Esophagus squamous epithelium (tissue), 5 donors: ENCODE measurements at regions not wholly inside any gene's neighbourhood (a gene's known extent, or its start where the extent isn't known, plus 50 kb on each side); places are given as distances from the start of the nearest gene placed in this dataset.

Experiments used
- DNase-seq: peaks from one replicate; lab custom pipeline; 2025; lab: John Stamatoyannopoulos, UW
- H3K27ac ChIP-seq, 4 donors: fragments of 200-600 bp; sonication (generic); one replicate each; pipeline ENCODE4 v1.5.1; 2016 to 2019; ENCODE audit warnings: mild to moderate bottlenecking in 1 of 4
- H3K27me3 ChIP-seq, 4 donors: fragments of 200-600 bp; sonication (generic); 1 replicate in 3 of 4; 2 replicates in 1 of 4; pipeline versions ENCODE4 v1.5.1 to v1.6.0; 2017 to 2021; ENCODE audit warnings: antibody characterized with exemption in 1 of 4
- H3K36me3 ChIP-seq, 3 donors: fragments of 200-600 bp; sonication (generic); one replicate each; pipeline ENCODE4 v1.5.1; 2016 to 2019
- H3K4me1 ChIP-seq, 3 donors: fragments of 200-600 bp; sonication (generic); one replicate each; pipeline ENCODE4 v1.5.1; 2017 to 2019
- H3K4me3 ChIP-seq, 4 donors: fragments of 200-600 bp; sonication (generic); 1 replicate in 3 of 4; 2 replicates in 1 of 4; pipeline ENCODE4 v1.5.1; 2016 to 2019; ENCODE audit warnings: mild to moderate bottlenecking in 2 of 4, moderate library complexity in 1 of 4
- H3K9me3 ChIP-seq, 3 donors: fragments of 200-600 bp; sonication (generic); one replicate each; pipeline ENCODE4 v1.5.1; 2016 to 2019
- POLR2A ChIP-seq, 4 donors: fragments of 450-650 bp; IDR thresholded peaks; one replicate each; pipeline ENCODE4 v1.6.1; 2017; ENCODE audit warnings: antibody characterized with exemption in 4 of 4, mild to moderate bottlenecking in 4 of 4, moderate library complexity in 3 of 4
- WGBS, 2 donors: methylation state at CpG; one replicate each; pipeline ENCODE4 v1.1.5; 2018; 5-methylcytosine and 5-hydroxymethylcytosine counted together
- intact Hi-C: fragments of 100-400 bp; cut with DNase I; formaldehyde crosslinking; loops from one replicate; pipeline ENCODE4 v1.15.0; 2022
- small RNA-seq, 4 donors: library from RNA; depleted of rRNA; stranded (forward); fragments of <200 nt; gene quantifications; one replicate each; pipeline ENCODE3, GENCODE V24; 2016
- TF ChIP-seq, protein P1 (sequence below), 6 experiments: fragments of 450-650 bp in 4 of 6; fragments of 200-600 bp in 2 of 6; sonication (generic) in 2 of 6; IDR thresholded peaks; one replicate each; pipeline ENCODE4 v1.5.1; 2016 to 2019; ENCODE audit warnings: antibody characterized with exemption in 6 of 6, mild to moderate bottlenecking in 4 of 6, moderate library complexity in 4 of 6
- donor health status: DM: yes; HTN: yes; CAD: no.

DNA sequence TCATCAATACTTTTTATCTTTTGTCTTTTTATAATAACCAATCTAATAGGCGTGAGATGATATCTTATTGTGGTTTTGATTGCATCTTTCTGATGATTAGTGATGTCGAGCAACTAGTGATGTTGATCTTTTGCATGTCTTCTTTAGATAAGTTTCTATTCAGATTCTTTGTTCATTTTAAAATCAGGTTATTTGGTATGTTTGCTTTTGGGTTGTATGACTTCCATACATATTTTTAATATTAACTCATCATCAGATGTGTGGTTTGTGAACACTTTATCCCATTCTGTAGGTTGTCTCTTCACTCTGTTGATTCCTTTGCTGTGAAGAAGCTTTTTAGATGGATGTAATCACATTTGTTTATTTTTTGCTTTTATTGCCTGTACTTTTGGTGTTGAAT lies 295.8 kb downstream of the BCKDHB start:
- TF ChIP-seq, protein P1, sequence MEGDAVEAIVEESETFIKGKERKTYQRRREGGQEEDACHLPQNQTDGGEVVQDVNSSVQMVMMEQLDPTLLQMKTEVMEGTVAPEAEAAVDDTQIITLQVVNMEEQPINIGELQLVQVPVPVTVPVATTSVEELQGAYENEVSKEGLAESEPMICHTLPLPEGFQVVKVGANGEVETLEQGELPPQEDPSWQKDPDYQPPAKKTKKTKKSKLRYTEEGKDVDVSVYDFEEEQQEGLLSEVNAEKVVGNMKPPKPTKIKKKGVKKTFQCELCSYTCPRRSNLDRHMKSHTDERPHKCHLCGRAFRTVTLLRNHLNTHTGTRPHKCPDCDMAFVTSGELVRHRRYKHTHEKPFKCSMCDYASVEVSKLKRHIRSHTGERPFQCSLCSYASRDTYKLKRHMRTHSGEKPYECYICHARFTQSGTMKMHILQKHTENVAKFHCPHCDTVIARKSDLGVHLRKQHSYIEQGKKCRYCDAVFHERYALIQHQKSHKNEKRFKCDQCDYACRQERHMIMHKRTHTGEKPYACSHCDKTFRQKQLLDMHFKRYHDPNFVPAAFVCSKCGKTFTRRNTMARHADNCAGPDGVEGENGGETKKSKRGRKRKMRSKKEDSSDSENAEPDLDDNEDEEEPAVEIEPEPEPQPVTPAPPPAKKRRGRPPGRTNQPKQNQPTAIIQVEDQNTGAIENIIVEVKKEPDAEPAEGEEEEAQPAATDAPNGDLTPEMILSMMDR (IDR thresholded peaks at IDR 0.05), result no peak
- TF ChIP-seq POLR2A (IDR thresholded peaks at IDR 0.05), result no peak
- 86 to 95% methylated on average over 2 of the region's 2 CpGs for WGBS, 2 donors
- Histone ChIP-seq H3K27me3 (no peaks in the 10 kb centered on the region), H3K4me1 (no peaks in the 10 kb centered on the region), H3K4me3 (no peak overlapping the region), H3K36me3 (no peaks in the 10 kb centered on the region), H3K9me3 (peaks cover 0 to 4% (median 4%) of the 10 kb centered on the region in 3 donors), H3K27ac (no peak overlapping the region)
- intact Hi-C loops, result no loop called here
- DNase-seq, result no peak

Small RNAs in the stretch of these regions (small RNA-seq; reads per million reads assigned to genes)
- gene AL596028.1 (0 reads per million in 4 donors), gene RNA5SP210 (0 reads per million in 4 donors)
